Activated T-cell treated with anti-CD3 and anti-CD28 coated beads, Interleukin-2, amount 50 U/mL, for 24 hours (primary cell): ENCODE measurements at regions not wholly inside any gene's neighbourhood (a gene's known extent, or its start where the extent isn't known, plus 50 kb on each side); places are given as distances from the start of the nearest gene placed in this dataset.

ENCODE experiments used
- DNase-seq: peaks from one replicate; pipeline ENCODE4 v3.0.0-alpha.2; 2020
- H3K27ac Mint-ChIP-seq: 2 replicates; pipeline ENCODE4 v1.8.0; 2020; ENCODE audit warnings: mild to moderate bottlenecking, mixed read lengths
- H3K27me3 Mint-ChIP-seq: 2 replicates; pipeline ENCODE4 v1.8.0; 2020; ENCODE audit warnings: mixed read lengths
- H3K36me3 Mint-ChIP-seq: 2 replicates; pipeline ENCODE4 v1.8.0; 2020; ENCODE audit warnings: low read depth, mixed read lengths
- H3K4me1 Mint-ChIP-seq: 2 replicates; pipeline ENCODE4 v1.8.0; 2020; ENCODE audit warnings: low read depth, mixed read lengths
- H3K4me3 Mint-ChIP-seq: 2 replicates; pipeline ENCODE4 v1.8.0; 2020; ENCODE audit warnings: mild to moderate bottlenecking, moderate library complexity, mixed read lengths
- H3K9me3 Mint-ChIP-seq: 2 replicates; pipeline ENCODE4 v1.8.0; 2020; ENCODE audit warnings: mixed read lengths

DNA sequence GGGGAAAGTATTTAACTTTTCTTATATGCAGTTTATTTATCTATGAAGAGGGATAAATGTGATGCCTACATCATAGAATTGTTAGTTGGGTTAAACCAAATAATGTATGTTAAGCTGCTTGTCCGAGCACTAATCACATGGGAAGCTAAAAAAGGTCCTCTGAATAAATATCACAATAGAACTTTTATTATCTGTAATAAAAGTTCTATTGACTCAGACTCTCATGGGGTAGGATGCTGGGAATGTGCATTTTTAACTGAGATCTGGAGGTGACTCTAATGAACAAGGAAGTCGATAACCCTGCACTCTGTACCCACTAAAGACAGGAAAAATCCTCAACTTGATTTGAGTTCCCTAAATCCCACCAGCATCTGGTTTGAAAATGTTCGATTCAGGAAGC lies 205.9 kb upstream of the IL12B start:
- Mint-ChIP-seq H3K4me3 (no peak overlapping the region), H3K27me3 (no peaks in the 10 kb centered on the region), H3K9me3 (no peaks in the 10 kb centered on the region), H3K27ac (no peak overlapping the region), H3K36me3 (no peaks in the 10 kb centered on the region), H3K4me1 (no peaks in the 10 kb centered on the region)
- DNase-seq, result no peak

DNA sequence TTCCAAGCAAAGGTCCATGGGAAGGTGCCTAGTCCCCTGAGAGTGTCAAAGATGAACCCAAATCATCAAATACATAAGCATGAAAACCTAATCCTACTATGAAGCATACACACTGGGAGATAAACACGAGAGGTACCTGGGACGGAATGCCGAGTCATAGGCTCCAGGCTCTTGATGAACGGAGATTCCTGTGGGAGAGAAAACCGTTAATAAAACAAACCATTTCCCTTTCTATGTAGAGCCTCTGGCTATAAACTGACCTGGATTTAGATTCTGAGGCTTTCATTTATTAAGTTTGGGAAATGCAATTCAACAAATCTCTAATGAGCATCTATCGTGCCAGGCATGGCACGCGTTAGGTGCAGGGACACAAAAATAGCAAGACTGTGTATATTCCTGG lies 206.4 kb upstream of the IL12B start:
- no peaks in the 10 kb centered on the region for H3K9me3 Mint-ChIP-seq
- H3K4me1 Mint-ChIP-seq, result no peaks in the 10 kb centered on the region
- H3K27ac Mint-ChIP-seq, result no peak overlapping the region
- H3K27me3 Mint-ChIP-seq, result no peaks in the 10 kb centered on the region
- no peak for DNase-seq
- H3K36me3 Mint-ChIP-seq, result no peaks in the 10 kb centered on the region
- H3K4me3 Mint-ChIP-seq, result no peak overlapping the region

GRCh38 chr5:159539678-159540077 lies 209.4 kb upstream of the IL12B start:
- Mint-ChIP-seq H3K4me3 (no peak overlapping the region), H3K27ac (no peak overlapping the region), H3K9me3 (peaks cover 3% of the 10 kb centered on the region), H3K4me1 (no peaks in the 10 kb centered on the region), H3K36me3 (no peaks in the 10 kb centered on the region), H3K27me3 (peaks cover 7% of the 10 kb centered on the region)
- no peak for DNase-seq

DNA sequence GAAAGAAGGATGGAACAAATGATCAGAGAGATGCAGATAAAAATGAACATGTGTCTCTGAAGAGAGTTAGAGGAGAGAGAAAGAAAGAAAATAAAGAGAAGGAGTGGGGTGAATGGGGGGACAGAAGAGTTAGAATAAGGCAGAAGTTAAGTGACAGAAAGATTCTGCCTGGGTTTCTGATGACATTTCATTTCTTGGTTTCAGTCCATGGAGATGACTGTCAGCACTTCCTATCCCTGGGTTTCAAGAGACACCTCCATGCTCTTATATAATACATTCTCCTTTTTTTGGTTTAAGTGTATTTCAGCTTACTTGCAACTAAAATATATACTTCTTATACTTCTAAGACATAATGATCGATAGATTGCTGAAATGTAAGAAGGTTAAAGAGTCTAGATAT lies 213.0 kb upstream of the IL12B start:
- H3K4me1 Mint-ChIP-seq, result no peaks in the 10 kb centered on the region
- DNase-seq, result no peak
- H3K4me3 Mint-ChIP-seq, result no peak overlapping the region
- H3K27ac Mint-ChIP-seq, result no peak overlapping the region
- peaks cover 9% of the 10 kb centered on the region for H3K9me3 Mint-ChIP-seq
- no peaks in the 10 kb centered on the region for H3K36me3 Mint-ChIP-seq
- H3K27me3 Mint-ChIP-seq, result peaks cover 16% of the 10 kb centered on the region

- H3K4me1 Mint-ChIP-seq, result no peaks in the 10 kb centered on the region
- H3K9me3 Mint-ChIP-seq, result peaks cover 9% of the 10 kb centered on the region
- H3K4me3 Mint-ChIP-seq, result no peak overlapping the region
- DNase-seq, result no peak
- H3K36me3 Mint-ChIP-seq, result no peaks in the 10 kb centered on the region
- peaks cover 16% of the 10 kb centered on the region for H3K27me3 Mint-ChIP-seq
- H3K27ac Mint-ChIP-seq, result no peak overlapping the region
Observed at GRCh38 chr5:159545156-159545555, 214.9 kb upstream of the IL12B start.

- Mint-ChIP-seq H3K27me3 (peaks cover 10% of the 10 kb centered on the region), H3K9me3 (peaks cover 7% of the 10 kb centered on the region), H3K36me3 (no peaks in the 10 kb centered on the region), H3K4me1 (no peaks in the 10 kb centered on the region), H3K27ac (no peak overlapping the region), H3K4me3 (no peak overlapping the region)
- DNase-seq, result no peak
Observed at GRCh38 chr5:159547466-159548195, 217.3 kb upstream of the IL12B start.

DNA sequence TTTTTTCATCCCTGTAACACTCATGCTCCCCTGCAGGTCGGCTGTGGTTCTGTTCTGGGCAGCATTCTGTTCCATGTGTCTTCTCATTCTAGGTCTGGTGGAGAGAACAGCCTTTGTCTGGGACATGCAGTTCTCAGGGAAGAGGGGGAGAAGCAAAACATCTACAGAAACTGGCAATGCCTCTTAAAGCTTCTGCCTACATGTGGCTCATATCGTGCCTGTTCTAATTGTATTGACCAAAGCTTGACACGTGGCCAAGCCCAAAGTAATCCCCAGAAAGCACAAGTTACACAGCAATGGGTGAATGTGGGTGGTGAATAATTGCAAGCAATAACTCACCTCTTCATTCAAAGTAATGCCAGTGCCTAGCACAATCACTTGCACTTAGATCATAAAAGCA lies 218.2 kb upstream of the IL12B start:
- H3K9me3 Mint-ChIP-seq, result peaks cover 7% of the 10 kb centered on the region
- H3K4me3 Mint-ChIP-seq, result no peak overlapping the region
- DNase-seq, result no peak
- H3K4me1 Mint-ChIP-seq, result no peaks in the 10 kb centered on the region
- H3K36me3 Mint-ChIP-seq, result no peaks in the 10 kb centered on the region
- no peak overlapping the region for H3K27ac Mint-ChIP-seq
- peaks cover 9% of the 10 kb centered on the region for H3K27me3 Mint-ChIP-seq

GRCh38 chr5:159549046-159549445 lies 218.8 kb upstream of the IL12B start:
- no peak overlapping the region for H3K4me3 Mint-ChIP-seq
- no peak for DNase-seq
- H3K36me3 Mint-ChIP-seq, result no peaks in the 10 kb centered on the region
- peaks cover 7% of the 10 kb centered on the region for H3K9me3 Mint-ChIP-seq
- peaks cover 9% of the 10 kb centered on the region for H3K27me3 Mint-ChIP-seq
- no peak overlapping the region for H3K27ac Mint-ChIP-seq
- no peaks in the 10 kb centered on the region for H3K4me1 Mint-ChIP-seq

DNA sequence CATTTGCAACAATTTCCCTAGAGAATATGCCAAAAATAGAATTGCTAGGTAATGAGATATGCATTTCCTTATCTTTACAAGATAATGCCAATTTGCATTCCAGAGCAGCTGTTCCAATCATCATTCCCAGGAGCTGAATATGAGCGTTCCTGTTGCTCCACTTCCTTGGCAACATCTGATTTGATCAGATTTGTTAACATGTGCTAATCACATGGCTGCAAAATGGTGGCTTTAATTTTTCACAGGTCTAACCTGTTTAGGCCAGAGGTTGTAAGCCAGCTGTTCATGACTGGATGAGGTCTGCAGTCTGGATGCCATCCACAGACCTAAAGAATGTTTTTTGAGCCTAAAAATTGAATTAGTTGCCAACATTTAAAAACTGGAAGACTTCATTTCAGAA lies 220.7 kb upstream of the IL12B start:
- Mint-ChIP-seq H3K27ac (no peak overlapping the region), H3K4me1 (no peaks in the 10 kb centered on the region), H3K36me3 (no peaks in the 10 kb centered on the region), H3K4me3 (no peak overlapping the region), H3K9me3 (peaks cover 7% of the 10 kb centered on the region), H3K27me3 (peaks cover 9% of the 10 kb centered on the region)
- DNase-seq, result no peak

DNA sequence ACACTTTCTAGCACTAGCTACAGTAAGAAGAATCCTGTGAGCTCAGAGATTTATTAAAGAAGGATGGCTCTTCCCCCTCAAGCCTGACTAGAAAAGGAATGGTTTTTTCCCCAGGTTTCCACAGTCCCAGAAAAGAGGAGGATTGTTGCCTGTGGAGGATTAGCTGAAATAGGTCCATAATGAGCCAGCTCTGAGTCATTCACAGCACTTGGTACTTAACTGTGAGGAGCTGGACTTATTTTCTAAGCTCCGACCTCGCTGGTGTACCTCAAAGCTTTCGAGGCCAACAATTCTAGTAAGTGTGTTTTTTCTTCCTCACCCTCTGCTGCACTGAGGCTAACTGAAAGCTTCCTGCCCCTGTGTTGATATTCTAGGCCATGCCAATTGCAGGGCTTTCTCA lies 222.5 kb upstream of the IL12B start:
- Mint-ChIP-seq H3K9me3 (no peaks in the 10 kb centered on the region), H3K36me3 (no peaks in the 10 kb centered on the region), H3K4me3 (no peak overlapping the region), H3K27ac (no peak overlapping the region), H3K4me1 (no peaks in the 10 kb centered on the region), H3K27me3 (peaks cover 3% of the 10 kb centered on the region)
- DNase-seq, result no peak

- no peak for DNase-seq
- Mint-ChIP-seq H3K4me1 (no peaks in the 10 kb centered on the region), H3K27ac (no peak overlapping the region), H3K9me3 (no peaks in the 10 kb centered on the region), H3K36me3 (no peaks in the 10 kb centered on the region), H3K27me3 (peaks cover 3% of the 10 kb centered on the region), H3K4me3 (no peak overlapping the region)
Observed at GRCh38 chr5:159553792-159554191, 223.5 kb upstream of the IL12B start.

GRCh38 chr5:159555084-159555483 lies 224.8 kb upstream of the IL12B start:
- no peaks in the 10 kb centered on the region for H3K4me1 Mint-ChIP-seq
- no peaks in the 10 kb centered on the region for H3K36me3 Mint-ChIP-seq
- no peak for DNase-seq
- H3K27ac Mint-ChIP-seq, result no peak overlapping the region
- H3K9me3 Mint-ChIP-seq, result no peaks in the 10 kb centered on the region
- H3K4me3 Mint-ChIP-seq, result no peak overlapping the region
- peaks cover 11% of the 10 kb centered on the region for H3K27me3 Mint-ChIP-seq

DNA sequence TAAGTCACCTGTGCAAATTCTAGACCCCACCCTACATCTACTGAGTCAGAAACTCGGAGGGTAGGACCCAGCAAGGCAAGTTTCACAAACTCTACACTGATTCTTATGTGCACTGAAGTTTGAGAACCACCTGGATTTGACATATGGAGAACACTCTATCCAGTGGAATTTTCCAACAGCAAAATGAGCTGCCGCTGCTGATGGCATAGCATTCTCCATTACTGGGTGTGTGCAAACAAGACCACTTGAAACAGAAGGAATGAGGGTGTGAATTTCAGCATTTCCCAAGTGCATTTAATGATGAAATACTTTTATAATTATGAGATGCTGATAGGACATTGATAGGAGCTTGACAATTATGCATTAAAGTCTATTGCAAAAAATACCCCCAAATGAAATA lies 229.1 kb upstream of the IL12B start:
- no peaks in the 10 kb centered on the region for H3K9me3 Mint-ChIP-seq
- H3K36me3 Mint-ChIP-seq, result no peaks in the 10 kb centered on the region

GRCh38 chr5:159560088-159560487 lies 229.8 kb upstream of the IL12B start:
- H3K4me3 Mint-ChIP-seq, result no peak overlapping the region
- no peaks in the 10 kb centered on the region for H3K4me1 Mint-ChIP-seq
- no peak for DNase-seq
- H3K27me3 Mint-ChIP-seq, result peaks cover 27% of the 10 kb centered on the region
- H3K9me3 Mint-ChIP-seq, result no peaks in the 10 kb centered on the region
- no peaks in the 10 kb centered on the region for H3K36me3 Mint-ChIP-seq
- H3K27ac Mint-ChIP-seq, result no peak overlapping the region

More for the DNA sequence above, 229.1 kb upstream of the IL12B start:
- DNase-seq, result no peak
- H3K4me1 Mint-ChIP-seq, result no peaks in the 10 kb centered on the region
- H3K4me3 Mint-ChIP-seq, result no peak overlapping the region
- no peak overlapping the region for H3K27ac Mint-ChIP-seq
- peaks cover 30% of the 10 kb centered on the region for H3K27me3 Mint-ChIP-seq

- H3K9me3 Mint-ChIP-seq, result no peaks in the 10 kb centered on the region
- peaks cover 24% of the 10 kb centered on the region for H3K27me3 Mint-ChIP-seq
- no peaks in the 10 kb centered on the region for H3K4me1 Mint-ChIP-seq
- no peak overlapping the region for H3K4me3 Mint-ChIP-seq
- no peak for DNase-seq
- H3K36me3 Mint-ChIP-seq, result no peaks in the 10 kb centered on the region
- no peak overlapping the region for H3K27ac Mint-ChIP-seq
Observed at GRCh38 chr5:159564031-159564430, 233.7 kb upstream of the IL12B start.

GRCh38 chr5:159566832-159567231 lies 236.5 kb upstream of the IL12B start:
- Mint-ChIP-seq H3K27ac (no peak overlapping the region), H3K27me3 (peaks cover 6% of the 10 kb centered on the region), H3K36me3 (no peaks in the 10 kb centered on the region), H3K4me3 (no peak overlapping the region), H3K9me3 (no peaks in the 10 kb centered on the region), H3K4me1 (no peaks in the 10 kb centered on the region)
- no peak for DNase-seq
